ENCODE measurements at regions not wholly inside any gene's neighbourhood (a gene's known extent, or its start where the extent isn't known, plus 50 kb on each side); places are given as distances from the start of the nearest gene placed in this dataset.

- Histone ChIP-seq H3K56ac (ENCODE audit: insufficient read length, low read depth, low read length) (no peak overlapping the region), H2BK12ac (ENCODE audit: insufficient read length, low read depth, low read length) (no peak overlapping the region), H3K4me2 (ENCODE audit: insufficient read depth, insufficient read length, low read length) (no peak overlapping the region), H3K23ac (ENCODE audit: insufficient read length, low read depth, low read length) (no peak overlapping the region), H2BK20ac (ENCODE audit: low read depth, low read length, poor library complexity, severe bottlenecking) (no peak overlapping the region), H3K14ac (ENCODE audit: insufficient read depth, low read length) (no peak overlapping the region), H4K5ac (ENCODE audit: insufficient read length, low read depth, low read length) (no peak overlapping the region), H4K20me1 (ENCODE audit: control insufficient read depth, insufficient read depth, insufficient read length) (no peaks in the 10 kb centered on the region), H3K79me2 (ENCODE audit: insufficient read depth, low read length) (no peaks in the 10 kb centered on the region), H2AK5ac (ENCODE audit: insufficient read length, low read length) (no peak overlapping the region), H3K27ac (ENCODE audit: insufficient read length, low read depth, low read length) (no peak overlapping the region), H4K8ac (replicated peaks; ENCODE audit: insufficient read length, low read depth, low read length) (no peak overlapping the region), H2BK120ac (ENCODE audit: low read depth, low read length, poor library complexity, severe bottlenecking) (no peak overlapping the region), H2AFZ (ENCODE audit: low read length) (no peak overlapping the region), H2BK15ac (ENCODE audit: low read depth, low read length) (no peak overlapping the region), H3K23me2 (ENCODE audit: insufficient read length, low read depth, low read length, poor library complexity, severe bottlenecking) (no peaks in the 10 kb centered on the region), H3K27me3 (ENCODE audit: insufficient read depth, low read length) (no peaks in the 10 kb centered on the region), H3K9ac (ENCODE audit: extremely low read depth, insufficient read length, low read length) (no peak overlapping the region), H3K4me1 (ENCODE audit: insufficient read depth, low read length) (no peaks in the 10 kb centered on the region), H3T11ph (ENCODE audit: low read length) (no peak overlapping the region), H3K79me1 (ENCODE audit: insufficient read depth, low read depth, low read length, poor library complexity, severe bottlenecking) (no peaks in the 10 kb centered on the region), H4K91ac (ENCODE audit: insufficient read length, low read depth, low read length) (no peak overlapping the region), H3K9me3 (ENCODE audit: control insufficient read depth, low read depth, low read length) (no peaks in the 10 kb centered on the region), H2BK5ac (ENCODE audit: insufficient read length, low read length) (no peak overlapping the region), H3K4ac (ENCODE audit: low read depth, low read length) (no peak overlapping the region), H3K18ac (ENCODE audit: insufficient read length, low read depth, low read length) (no peak overlapping the region)
- H3K27me3 Mint-ChIP-seq (ENCODE audit: low read depth), result no peaks in the 10 kb centered on the region
- DNase-seq, result no peak
- H3K27ac Mint-ChIP-seq, result no peak overlapping the region
- H3K4me1 Mint-ChIP-seq, result no peaks in the 10 kb centered on the region; a peak in 1 of 4 replicates
- WGBS (ENCODE audit: extremely low coverage, insufficient read length, low lambda C conversion rate), result no CpG with 5 or more reads among the region's 3 CpGs
- H3K9me3 Mint-ChIP-seq, result no peaks in the 10 kb centered on the region
- no peak overlapping the region for H3K4me3 Mint-ChIP-seq
- TF ChIP-seq, protein P1, sequence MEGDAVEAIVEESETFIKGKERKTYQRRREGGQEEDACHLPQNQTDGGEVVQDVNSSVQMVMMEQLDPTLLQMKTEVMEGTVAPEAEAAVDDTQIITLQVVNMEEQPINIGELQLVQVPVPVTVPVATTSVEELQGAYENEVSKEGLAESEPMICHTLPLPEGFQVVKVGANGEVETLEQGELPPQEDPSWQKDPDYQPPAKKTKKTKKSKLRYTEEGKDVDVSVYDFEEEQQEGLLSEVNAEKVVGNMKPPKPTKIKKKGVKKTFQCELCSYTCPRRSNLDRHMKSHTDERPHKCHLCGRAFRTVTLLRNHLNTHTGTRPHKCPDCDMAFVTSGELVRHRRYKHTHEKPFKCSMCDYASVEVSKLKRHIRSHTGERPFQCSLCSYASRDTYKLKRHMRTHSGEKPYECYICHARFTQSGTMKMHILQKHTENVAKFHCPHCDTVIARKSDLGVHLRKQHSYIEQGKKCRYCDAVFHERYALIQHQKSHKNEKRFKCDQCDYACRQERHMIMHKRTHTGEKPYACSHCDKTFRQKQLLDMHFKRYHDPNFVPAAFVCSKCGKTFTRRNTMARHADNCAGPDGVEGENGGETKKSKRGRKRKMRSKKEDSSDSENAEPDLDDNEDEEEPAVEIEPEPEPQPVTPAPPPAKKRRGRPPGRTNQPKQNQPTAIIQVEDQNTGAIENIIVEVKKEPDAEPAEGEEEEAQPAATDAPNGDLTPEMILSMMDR (conservative IDR thresholded peaks at IDR 0.05), result no peak
- no peaks in the 10 kb centered on the region for H3K36me3 Mint-ChIP-seq (ENCODE audit: insufficient read depth in 1 of 3, low read depth in 3 of 3)
Measured at GRCh38 chr3:17828388-17828787, 86.0 kb upstream of the TBC1D5 start.
